GM21390 (cell line): ENCODE measurements at regions not wholly inside any gene's neighbourhood (a gene's known extent, or its start where the extent isn't known, plus 50 kb on each side); places are given as distances from the start of the nearest gene placed in this dataset.

ENCODE experiments used
- ATAC-seq: cut with Tn5 transposase; IDR thresholded peaks from one replicate; pipeline ENCODE4 v1.9.1; 2021; ENCODE audit not compliant: unreplicated experiment

DNA sequence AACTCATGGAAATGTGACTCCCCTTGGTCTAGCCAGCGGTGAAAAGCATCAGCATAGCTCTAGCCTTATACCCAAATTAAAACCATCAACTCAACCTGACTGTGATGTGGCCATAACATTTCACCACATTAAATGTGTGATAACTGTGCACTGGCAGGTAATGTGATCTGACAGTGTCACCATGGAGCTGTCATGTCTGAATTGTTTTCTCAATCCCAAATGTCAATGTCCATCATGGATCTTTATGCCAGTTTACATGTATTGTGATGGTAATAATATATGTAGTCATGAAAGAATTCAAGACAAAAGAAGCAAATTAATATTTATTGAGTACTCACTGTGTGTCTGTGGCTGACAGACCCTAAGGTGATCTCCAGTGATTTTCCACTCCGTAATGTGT, 213.4 kb upstream of the EOMES start:
- ATAC-seq, result no peak

DNA sequence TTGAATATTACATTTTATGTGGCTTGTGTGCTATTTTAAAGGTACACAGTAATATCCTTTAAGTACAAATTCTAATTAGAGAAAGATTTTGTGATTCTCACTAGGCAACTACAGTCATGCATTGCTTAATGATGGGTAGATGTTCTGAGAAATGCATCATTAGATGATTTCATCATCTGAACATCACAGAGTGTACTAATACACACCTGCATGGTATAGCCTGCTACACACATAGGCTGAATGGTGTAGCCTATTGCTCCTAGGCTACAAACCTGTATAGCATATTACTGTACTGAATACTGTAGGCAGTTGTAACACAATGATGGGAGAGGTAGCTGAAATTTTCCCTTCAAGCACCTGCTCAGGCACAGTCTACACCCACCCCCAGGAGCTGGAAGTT, 217.4 kb upstream of the EOMES start:
- ATAC-seq, result no peak

DNA sequence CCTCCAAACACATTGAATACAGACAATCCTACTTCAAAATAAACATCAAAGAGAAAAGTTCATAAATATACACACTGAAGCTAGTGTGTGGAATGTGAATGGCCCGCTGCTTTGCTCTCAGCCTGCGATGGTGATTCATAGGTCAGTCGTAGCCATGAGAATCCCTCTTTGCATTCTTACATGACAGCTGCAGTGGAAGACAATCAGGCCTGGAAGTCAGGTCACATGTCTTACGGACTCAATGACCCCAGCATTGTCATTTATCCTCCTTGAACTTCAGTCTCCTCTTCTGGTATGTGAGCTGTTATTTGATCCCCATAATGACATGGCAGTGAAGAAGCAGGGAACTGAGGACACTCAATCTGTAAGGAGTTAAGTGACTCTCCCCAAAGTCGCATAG, 217.8 kb upstream of the EOMES start:
- ATAC-seq, result no peak

- ATAC-seq, result no peak
These were observed 221.0 kb upstream of the EOMES start for GRCh38 chr3:27943106-27943505.

- no peak for ATAC-seq
These were observed 223.1 kb upstream of the EOMES start for GRCh38 chr3:27945229-27945628.

- ATAC-seq, result no peak
These were observed 238.0 kb upstream of the EOMES start for GRCh38 chr3:27960133-27960532.

DNA sequence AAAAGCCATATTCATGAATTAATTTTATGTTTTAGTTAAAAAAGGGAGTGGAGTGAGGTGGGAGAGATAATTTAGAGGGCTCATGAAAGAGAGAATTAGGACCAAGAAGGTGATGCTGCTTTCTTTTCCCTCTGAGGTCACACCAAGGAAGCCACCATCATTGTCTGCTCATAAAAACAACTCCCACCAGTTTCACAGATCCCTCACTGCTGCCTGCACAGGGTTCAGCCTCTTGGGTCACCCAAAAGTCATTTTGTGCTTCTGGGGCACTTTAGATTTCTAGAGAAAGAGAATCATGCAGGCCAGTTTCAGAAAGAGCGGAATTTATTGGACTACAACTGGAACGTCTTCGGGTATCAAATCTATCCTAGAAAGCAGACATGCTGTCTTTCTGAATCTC, 241.4 kb upstream of the EOMES start:
- no peak for ATAC-seq

DNA sequence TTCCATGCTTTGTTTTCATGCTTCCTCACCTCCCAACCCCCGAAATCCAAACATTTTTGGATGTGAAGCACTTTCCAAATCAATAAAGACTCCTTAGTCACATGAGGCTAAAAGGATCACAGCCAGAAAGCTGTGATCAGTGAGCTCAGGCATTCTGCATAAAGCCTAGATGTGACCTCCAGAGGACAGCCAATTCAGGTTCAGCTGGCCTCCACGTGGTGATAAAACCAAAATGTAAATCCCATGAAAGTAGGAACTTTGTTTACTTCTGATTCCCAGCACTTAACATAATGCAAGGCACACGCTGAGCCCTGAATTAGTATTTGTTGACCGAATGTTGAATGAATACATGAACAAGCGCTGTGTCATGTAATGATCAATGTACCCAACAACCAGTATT, 249.5 kb upstream of the EOMES start:
- no peak for ATAC-seq

DNA sequence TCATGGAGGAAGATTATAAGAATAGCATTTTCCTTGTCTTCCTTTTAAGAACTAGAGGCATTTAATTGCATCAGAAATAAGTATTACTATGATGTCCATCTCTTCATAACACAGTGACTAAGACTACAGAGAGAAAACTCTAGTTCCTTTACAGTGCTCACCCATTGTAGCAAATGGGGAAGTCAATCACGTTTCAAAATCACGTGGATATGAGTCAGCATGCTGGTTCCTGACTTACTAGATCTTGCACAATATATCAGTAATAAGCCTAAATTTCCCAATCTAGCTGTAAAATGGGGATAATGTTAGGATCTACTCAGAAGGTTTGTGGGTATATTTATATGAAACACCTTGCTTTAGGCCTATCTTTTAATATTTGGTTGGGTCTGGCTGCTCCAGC, 254.8 kb upstream of the EOMES start:
- ATAC-seq, result no peak

DNA sequence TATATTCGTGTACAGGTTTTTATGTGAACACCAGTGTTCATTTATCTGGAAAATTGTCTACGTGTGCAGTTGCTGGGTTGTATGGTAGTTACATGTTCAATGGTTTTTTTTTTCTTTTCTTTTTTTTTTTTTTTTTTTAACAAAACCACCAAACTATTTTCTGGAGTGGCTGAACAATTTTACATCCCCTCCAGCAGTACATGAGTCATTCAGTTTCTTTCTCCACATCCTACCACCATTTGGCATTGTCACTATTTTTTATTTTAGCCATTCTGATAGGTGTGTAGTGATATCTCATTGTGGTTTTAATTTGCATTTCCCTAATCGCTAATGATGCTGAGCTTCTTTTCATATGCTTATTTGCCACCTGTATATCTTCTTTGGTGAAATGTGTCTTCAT, 256.3 kb upstream of the EOMES start:
- no peak for ATAC-seq

GRCh38 chr3:27985369-27986035, 255.9 kb upstream of the CMC1 start:
- no peak for ATAC-seq

GRCh38 chr3:27986234-27986879, 255.1 kb upstream of the CMC1 start:
- ATAC-seq, result no peak

- ATAC-seq, result no peak
These were observed 251.1 kb upstream of the CMC1 start for GRCh38 chr3:27990324-27990723.

DNA sequence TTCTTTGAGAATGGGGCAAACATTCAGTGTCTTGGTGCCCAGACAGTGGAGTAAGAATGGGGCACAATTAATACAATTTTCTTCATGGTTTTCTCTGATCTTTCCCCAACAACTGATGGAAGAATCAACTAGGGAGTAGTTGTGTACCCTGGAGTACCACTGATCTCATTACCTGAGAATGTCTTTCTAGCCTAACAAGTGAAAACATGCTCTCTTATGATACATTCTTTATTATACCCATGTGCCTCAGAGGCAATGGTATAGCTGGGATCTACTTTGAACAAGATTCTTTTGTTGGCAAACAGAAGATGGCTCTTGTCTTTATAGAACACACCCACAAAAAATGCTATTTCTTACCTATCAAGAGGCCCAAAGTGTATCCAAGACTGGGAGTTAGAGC, 250.6 kb upstream of the CMC1 start:
- ATAC-seq, result no peak

DNA sequence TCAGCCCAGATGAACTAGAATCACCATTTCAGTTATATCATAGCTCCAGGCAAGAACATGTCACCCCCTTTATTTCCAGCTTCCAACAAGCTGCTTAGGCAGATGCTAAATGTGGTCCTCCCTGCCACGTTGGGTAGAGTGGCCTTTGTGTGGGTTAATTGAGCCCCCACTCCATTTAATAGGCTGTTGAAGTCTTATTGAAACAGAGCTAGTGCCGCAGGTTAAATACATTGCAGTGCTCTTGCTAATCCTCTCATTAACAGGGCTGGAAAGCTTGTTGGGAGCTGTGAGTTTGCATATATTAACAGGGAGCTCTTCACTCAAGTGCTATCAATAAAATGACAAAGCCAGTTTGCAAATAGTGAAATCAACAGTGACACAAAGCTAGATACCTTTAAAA, 248.4 kb upstream of the CMC1 start:
- ATAC-seq, result no peak

DNA sequence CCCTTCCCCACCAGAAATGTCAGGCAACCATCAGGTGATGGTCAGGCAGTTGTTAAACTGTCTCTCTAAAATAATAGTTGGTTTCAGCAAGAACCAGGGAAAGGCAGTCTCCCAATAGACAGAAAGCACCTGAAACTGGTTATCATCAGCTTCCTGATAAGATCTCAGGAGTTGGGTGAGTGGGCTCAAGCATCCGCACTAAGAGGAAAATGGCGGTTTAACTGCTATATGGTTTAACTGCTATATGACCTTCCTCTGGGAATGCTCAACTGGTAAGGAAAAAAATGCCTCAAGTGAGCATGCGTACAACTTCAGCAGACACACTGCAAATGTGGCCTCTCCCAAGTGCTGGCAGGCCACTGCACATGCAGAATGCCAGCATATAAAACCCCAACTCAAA, 240.8 kb upstream of the CMC1 start:
- ATAC-seq, result no peak

- no peak for ATAC-seq
These were observed 233.2 kb upstream of the CMC1 start for GRCh38 chr3:28008235-28008634.

DNA sequence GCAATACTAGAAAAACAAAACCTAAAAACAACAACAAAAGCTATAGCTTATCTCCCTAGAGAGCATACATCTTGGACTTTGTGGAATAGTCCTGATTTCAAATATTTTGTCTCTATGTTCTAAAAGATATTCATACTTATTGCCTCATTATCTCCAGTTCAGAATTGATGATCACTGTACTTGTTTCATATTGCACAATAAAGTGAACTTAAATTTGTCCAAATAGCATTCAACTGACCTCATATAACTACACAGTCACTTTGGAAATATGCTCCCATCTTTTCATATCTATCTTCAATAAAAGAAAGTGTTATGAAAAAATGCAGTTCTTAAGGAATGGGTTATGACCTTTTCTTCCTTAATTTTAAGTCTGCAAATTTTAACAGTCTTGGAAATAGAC, 228.6 kb upstream of the CMC1 start:
- ATAC-seq, result no peak

DNA sequence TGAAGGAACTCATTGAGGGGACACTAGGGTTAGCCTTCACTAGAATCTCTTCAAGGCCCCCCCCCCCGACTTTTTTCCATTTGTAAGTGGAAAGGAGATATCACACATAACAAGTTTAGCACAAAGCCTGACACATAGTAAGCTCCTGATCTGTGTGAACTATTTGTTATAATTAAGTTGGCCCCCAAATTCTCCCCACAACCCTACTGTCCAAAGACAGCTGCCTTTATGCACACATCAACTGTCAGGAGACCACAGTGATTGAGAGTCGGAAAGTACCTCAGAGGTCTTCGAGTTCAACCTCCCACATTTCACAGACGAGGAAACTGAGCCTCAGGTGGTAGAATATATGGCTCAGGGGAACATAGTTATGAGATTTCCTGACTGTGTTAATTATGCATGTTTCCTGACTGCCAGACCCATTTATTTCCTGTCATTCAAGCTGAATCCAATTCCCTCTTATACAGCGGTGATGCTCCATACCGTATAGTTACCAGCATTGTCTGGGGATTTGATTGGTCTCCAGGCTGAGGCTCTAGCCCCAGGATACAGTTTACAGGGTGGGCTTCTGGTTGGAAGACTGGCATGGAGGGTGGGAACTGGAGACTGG, 227.4 kb upstream of the CMC1 start:
- ATAC-seq, result no peak

- ATAC-seq, result no peak
These were observed 222.3 kb upstream of the CMC1 start for GRCh38 chr3:28018925-28019718.

- no peak for ATAC-seq
These were observed 221.7 kb upstream of the CMC1 start for GRCh38 chr3:28019740-28020139.

- no peak for ATAC-seq
These were observed 218.5 kb upstream of the CMC1 start for GRCh38 chr3:28022916-28023315.
